B cell (primary cell): ENCODE measurements at regions not wholly inside any gene's neighbourhood (a gene's known extent, or its start where the extent isn't known, plus 50 kb on each side); places are given as distances from the start of the nearest gene placed in this dataset.

Source experiments
- ATAC-seq: fragments of 200-7000 bp; cut with Tn5 transposase; one replicate; pipeline ENCODE4 v1.10.0; 2021; ENCODE audit warnings: low read depth, mild to moderate bottlenecking, moderate number of reproducible peaks, moderate library complexity
- CTCF ChIA-PET: fragments of 350-600 bp; sonication (Branson Sonifier 250); formaldehyde crosslinking; loops from one replicate; lab custom pipeline; 2021; ENCODE audit warnings: antibody characterized with exemption, inconsistent platforms; lab: Charles Lee
- POLR2A ChIA-PET: fragments of 350-600 bp; sonication (Branson Sonifier 250); formaldehyde crosslinking; loops from one replicate; lab custom pipeline; 2021; ENCODE audit warnings: antibody characterized with exemption; lab: Charles Lee
- DNase-seq: peaks from one replicate; pipeline ENCODE4 v3.0.0; 2013
- H2AFZ ChIP-seq: 2 replicates; pipeline ENCODE4 v1.6.1; 2012; ENCODE audit warnings: mild to moderate bottlenecking, low read depth, low read length; ENCODE audit not compliant: insufficient read depth, poor library complexity, severe bottlenecking
- H3K27ac ChIP-seq, 2 donors: 1 replicate in 1 of 2; 2 replicates in 1 of 2; pipeline ENCODE4 v1.5.1; 2012 to 2013; ENCODE audit warnings: low read length in 2 of 2, mild to moderate bottlenecking in 2 of 2, moderate library complexity in 1 of 2
- H3K27me3 ChIP-seq, 4 experiments: fragments of 200-600 bp in 1 of 4; sonication (generic) in 1 of 4; replicated peaks in 1 of 4; 1 replicate in 2 of 4; 2 replicates in 2 of 4; pipeline versions ENCODE4 v1.6.1 to v1.7.0; 2013 to 2016; ENCODE audit warnings: low read length in 3 of 4, mild to moderate bottlenecking in 2 of 4, mixed read lengths in 1 of 4, moderate library complexity in 1 of 4; ENCODE audit not compliant: insufficient read depth in 4 of 4, control insufficient read depth in 3 of 4; ENCODE audit errors: control extremely low read depth in 1 of 4
- H3K36me3 ChIP-seq, 2 experiments: replicated peaks in 1 of 2; 1 replicate in 1 of 2; 2 replicates in 1 of 2; pipeline versions ENCODE4 v1.6.1 to v1.7.1; 2013; ENCODE audit warnings: low read length in 1 of 2; ENCODE audit not compliant: insufficient read depth in 2 of 2, control insufficient read depth in 1 of 2; ENCODE audit errors: control extremely low read depth in 1 of 2, extremely low read depth in 1 of 2
- H3K4me1 ChIP-seq, 2 donors: fragments of 200-600 bp in 1 of 2; sonication (generic) in 1 of 2; 1 replicate in 1 of 2; 2 replicates in 1 of 2; pipeline versions ENCODE4 v1.5.1 to v1.6.1; 2013 to 2017; ENCODE audit warnings: low read length in 2 of 2; ENCODE audit not compliant: control insufficient read depth in 2 of 2, insufficient read depth in 2 of 2
- H3K4me2 ChIP-seq: replicated peaks from 2 replicates; pipeline ENCODE3; 2012; ENCODE audit warnings: mild to moderate bottlenecking, low read depth, low read length; ENCODE audit not compliant: poor library complexity, severe bottlenecking
- H3K4me3 ChIP-seq, 5 experiments: fragments of 200-600 bp in 1 of 5; sonication (generic) in 1 of 5; 1 replicate in 3 of 5; 2 replicates in 2 of 5; pipeline versions ENCODE4 v1.5.1 to v1.7.0; 2011 to 2016; ENCODE audit warnings: low read length in 4 of 5, mild to moderate bottlenecking in 4 of 5, low read depth in 2 of 5, control low read depth in 1 of 5, moderate library complexity in 1 of 5; ENCODE audit not compliant: insufficient read depth in 1 of 5; ENCODE audit errors: control extremely low read depth in 1 of 5, extremely low read depth in 1 of 5
- H3K79me2 ChIP-seq: fragments of 200-600 bp; sonication (generic); one replicate; pipeline ENCODE4 v1.6.0; 2016; ENCODE audit warnings: low read length; ENCODE audit not compliant: control insufficient read depth, insufficient read depth
- H3K9ac ChIP-seq: fragments of 200-600 bp; sonication (generic); 2 replicates; pipeline ENCODE4 v1.6.1; 2017; ENCODE audit warnings: mild to moderate bottlenecking, low read length, moderate library complexity
- H3K9me3 ChIP-seq, 3 donors: one replicate each; pipeline versions ENCODE4 v1.6.1 to v1.7.1; 2013; ENCODE audit warnings: low read length in 2 of 3; ENCODE audit not compliant: control insufficient read depth in 2 of 3, insufficient read depth in 1 of 3; ENCODE audit errors: control extremely low read depth in 1 of 3
- H4K20me1 ChIP-seq: 2 replicates; pipeline ENCODE4 v1.6.0; 2012; ENCODE audit warnings: mild to moderate bottlenecking, low read length; ENCODE audit not compliant: insufficient read depth, control insufficient read depth, poor library complexity, severe bottlenecking
- H3K27ac Mint-ChIP-seq: one replicate; pipeline ENCODE4 v1.8.0; 2021; ENCODE audit warnings: mixed read lengths
- H3K27me3 Mint-ChIP-seq: one replicate; pipeline ENCODE4 v1.8.0; 2021; ENCODE audit warnings: mixed read lengths
- H3K4me1 Mint-ChIP-seq: one replicate; pipeline ENCODE4 v1.8.0; 2021; ENCODE audit warnings: mixed read lengths
- H3K4me3 Mint-ChIP-seq: one replicate; pipeline ENCODE4 v1.8.0; 2021; ENCODE audit warnings: mixed read lengths
- H3K9me3 Mint-ChIP-seq: one replicate; pipeline ENCODE4 v1.8.0; 2022; ENCODE audit warnings: mixed read lengths; ENCODE audit not compliant: insufficient read depth
- EZH2 ChIP-seq: IDR thresholded peaks from 2 replicates; pipeline ENCODE4 v1.6.1; 2012; ENCODE audit warnings: borderline replicate concordance, low read depth, mild to moderate bottlenecking, moderate library complexity, low read length; ENCODE audit not compliant: insufficient read depth, poor library complexity, severe bottlenecking
- WGBS: methylation state at CpG from one replicate; pipeline ENCODE4 v1.1.5; 2013; ENCODE audit warnings: missing lambda C conversion rate; ENCODE audit not compliant: insufficient coverage; 5-methylcytosine and 5-hydroxymethylcytosine counted together
- intact Hi-C: fragments of 100-400 bp; cut with micrococcal nuclease; formaldehyde crosslinking; loops from one replicate; pipeline ENCODE4 v1.10.0; 2022
- TF ChIP-seq, protein P1 (sequence below): fragments of 200-600 bp; IDR thresholded peaks from one replicate; pipeline ENCODE4 v1.8.0; 2022; ENCODE audit warnings: antibody characterized with exemption, mild to moderate bottlenecking

DNA sequence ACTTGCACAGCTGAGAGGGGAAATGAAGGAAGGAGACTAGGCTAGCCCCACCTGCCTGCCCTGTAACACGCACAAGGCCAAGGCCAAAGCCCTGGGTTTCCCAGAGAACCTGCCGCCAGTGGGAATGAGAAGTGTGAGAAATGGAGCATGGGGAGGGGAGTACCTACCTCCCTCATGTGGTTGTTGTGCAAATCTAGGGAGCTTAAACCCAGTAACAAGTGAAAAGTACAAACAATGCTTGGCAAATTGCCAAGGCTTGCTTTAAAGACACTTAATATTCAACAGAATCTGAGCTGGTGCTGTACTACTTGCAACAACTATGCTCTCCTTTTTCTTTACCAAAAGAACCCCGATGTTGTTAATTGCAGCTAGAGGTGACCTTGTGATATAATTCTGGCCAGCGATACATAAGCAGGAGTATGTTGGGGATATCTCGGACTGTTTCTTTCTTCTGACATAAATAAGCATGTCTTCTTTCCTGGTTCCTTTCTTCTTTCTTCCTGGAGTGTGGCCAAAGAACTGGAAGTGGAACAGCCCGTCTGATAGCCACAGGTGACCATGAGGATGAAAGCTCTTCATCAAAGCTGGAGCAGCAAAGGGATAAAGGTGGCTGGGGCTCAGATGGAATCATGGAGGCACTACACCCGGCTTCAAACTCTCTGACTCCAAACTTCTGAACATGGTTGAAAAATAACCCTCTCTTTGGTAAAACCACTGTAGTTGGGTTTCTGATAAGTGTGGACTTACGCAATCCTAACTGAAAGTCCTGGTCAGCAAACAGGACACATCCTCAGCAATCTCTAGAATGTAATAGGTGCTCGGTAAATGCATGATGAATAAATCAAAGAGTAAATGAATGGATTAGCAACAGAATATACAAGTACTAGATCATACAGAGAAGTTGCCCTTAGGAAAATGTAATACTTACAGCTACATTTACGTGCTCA lies 207.9 kb downstream of the NUAK1 start:
- no peak for TF ChIP-seq EZH2
- TF ChIP-seq, protein P1, sequence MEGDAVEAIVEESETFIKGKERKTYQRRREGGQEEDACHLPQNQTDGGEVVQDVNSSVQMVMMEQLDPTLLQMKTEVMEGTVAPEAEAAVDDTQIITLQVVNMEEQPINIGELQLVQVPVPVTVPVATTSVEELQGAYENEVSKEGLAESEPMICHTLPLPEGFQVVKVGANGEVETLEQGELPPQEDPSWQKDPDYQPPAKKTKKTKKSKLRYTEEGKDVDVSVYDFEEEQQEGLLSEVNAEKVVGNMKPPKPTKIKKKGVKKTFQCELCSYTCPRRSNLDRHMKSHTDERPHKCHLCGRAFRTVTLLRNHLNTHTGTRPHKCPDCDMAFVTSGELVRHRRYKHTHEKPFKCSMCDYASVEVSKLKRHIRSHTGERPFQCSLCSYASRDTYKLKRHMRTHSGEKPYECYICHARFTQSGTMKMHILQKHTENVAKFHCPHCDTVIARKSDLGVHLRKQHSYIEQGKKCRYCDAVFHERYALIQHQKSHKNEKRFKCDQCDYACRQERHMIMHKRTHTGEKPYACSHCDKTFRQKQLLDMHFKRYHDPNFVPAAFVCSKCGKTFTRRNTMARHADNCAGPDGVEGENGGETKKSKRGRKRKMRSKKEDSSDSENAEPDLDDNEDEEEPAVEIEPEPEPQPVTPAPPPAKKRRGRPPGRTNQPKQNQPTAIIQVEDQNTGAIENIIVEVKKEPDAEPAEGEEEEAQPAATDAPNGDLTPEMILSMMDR: no peak
- Mint-ChIP-seq H3K27ac (no peak overlapping the region), H3K9me3 (no peaks in the 10 kb centered on the region), H3K4me1 (no peaks in the 10 kb centered on the region), H3K4me3 (no peak overlapping the region), H3K27me3 (peaks cover 5% of the 10 kb centered on the region)
- Histone ChIP-seq H4K20me1 (no peaks in the 10 kb centered on the region), H3K79me2 (no peaks in the 10 kb centered on the region), H3K9me3 (peaks cover 0 to 9% (median 0%) of the 10 kb centered on the region in 3 donors), H3K4me1 (no peaks in the 10 kb centered on the region), H3K36me3 (no peaks in the 10 kb centered on the region), H3K9ac (no peak overlapping the region), H2AFZ (no peak overlapping the region), H3K27ac (no peak overlapping the region), H3K4me2 (no peak overlapping the region), H3K27me3 (no peaks in the 10 kb centered on the region), H3K4me3 (no peak overlapping the region)
- 96% methylated on average over 4 of the region's 10 CpGs for WGBS
- DNase-seq (no peak), ATAC-seq (no peak)
- intact Hi-C loops: no loop called here
- ChIA-PET POLR2A (no interaction called here), CTCF (no interaction called here)

DNA sequence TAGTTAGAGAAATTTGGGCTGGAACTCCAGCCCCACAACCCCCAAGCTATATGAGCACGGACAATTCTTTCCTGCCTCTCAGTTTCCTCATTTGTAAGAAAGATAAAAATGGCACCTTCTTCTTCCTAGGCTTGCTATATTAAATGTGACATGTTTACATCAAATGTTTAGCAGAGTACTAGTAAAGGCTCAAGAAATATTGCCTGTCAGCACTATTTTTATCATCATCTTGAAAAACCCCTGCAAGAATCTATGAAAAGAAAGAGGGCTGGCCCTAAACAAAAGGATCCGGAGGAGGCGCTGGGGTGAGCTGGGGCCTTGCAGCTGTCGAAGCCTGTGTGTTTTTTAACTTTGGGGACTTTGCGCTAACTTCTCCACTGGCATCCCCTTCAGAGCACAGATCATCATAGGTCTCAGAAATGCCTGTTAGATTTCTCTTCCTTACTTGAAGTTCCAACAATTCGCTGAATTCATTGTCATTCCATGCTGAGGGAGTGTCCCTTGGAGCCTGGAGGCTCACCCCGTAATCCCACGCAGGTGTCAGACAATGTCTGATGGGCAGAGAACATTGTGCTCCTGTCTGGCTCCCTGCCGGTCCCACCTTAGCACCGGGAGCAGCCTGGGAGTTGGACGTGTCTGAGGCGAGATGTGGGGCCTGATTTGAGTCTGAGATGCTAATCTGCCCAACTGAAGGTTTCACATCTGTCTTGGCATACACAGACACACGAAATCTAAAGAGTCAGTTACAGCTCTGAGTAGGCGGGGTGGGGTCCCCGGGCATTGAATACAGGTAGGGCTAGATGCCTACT lies 206.8 kb downstream of the NUAK1 start:
- no peaks in the 10 kb centered on the region for H3K79me2 ChIP-seq
- H3K4me1 Mint-ChIP-seq: no peaks in the 10 kb centered on the region
- peaks cover 0 to 9% (median 0%) of the 10 kb centered on the region in 3 donors for H3K9me3 ChIP-seq
- DNase-seq: no peak
- 83% methylated on average over 14 of the region's 15 CpGs for WGBS
- no peak overlapping the region for H2AFZ ChIP-seq
- no peaks in the 10 kb centered on the region for H3K27me3 ChIP-seq
- no peaks in the 10 kb centered on the region for H3K9me3 Mint-ChIP-seq
- H3K27me3 Mint-ChIP-seq: peaks cover 5% of the 10 kb centered on the region
- ATAC-seq: no peak
- H3K4me2 ChIP-seq: no peak overlapping the region
- H3K27ac ChIP-seq: no peak overlapping the region
- H3K4me1 ChIP-seq: no peaks in the 10 kb centered on the region
- no peak overlapping the region for H3K4me3 Mint-ChIP-seq
- H3K27ac Mint-ChIP-seq: no peak overlapping the region
- no peaks in the 10 kb centered on the region for H4K20me1 ChIP-seq
- intact Hi-C loops: no loop called here
- ChIA-PET CTCF (no interaction called here), POLR2A (no interaction called here)
- H3K36me3 ChIP-seq: no peaks in the 10 kb centered on the region
- H3K9ac ChIP-seq: no peak overlapping the region
- no peak overlapping the region for H3K4me3 ChIP-seq
- TF ChIP-seq, protein P1: no peak
- TF ChIP-seq EZH2: no peak
